Keratinocyte (primary cell): ENCODE measurements at regions not wholly inside any gene's neighbourhood (a gene's known extent, or its start where the extent isn't known, plus 50 kb on each side); places are given as distances from the start of the nearest gene placed in this dataset.

Source experiments
- DNase-seq: peaks from one replicate; pipeline ENCODE4 v3.0.0-alpha.2; 2011; ENCODE audit warnings: low read depth, missing footprints, low spot score
- FAIRE-seq: peaks from 2 replicates; lab custom pipeline; 2011; peaks lifted over from hg19 to GRCh38; lab: Jason Lieb, UNC
- H2AFZ ChIP-seq: 2 replicates; pipeline ENCODE4 v1.6.0; 2012; ENCODE audit warnings: low read length, control low read depth, inconsistent platforms; ENCODE audit not compliant: control insufficient read depth
- H3K27ac ChIP-seq: 2 replicates; pipeline ENCODE4 v1.5.1; 2011; ENCODE audit warnings: low read length; ENCODE audit not compliant: control insufficient read depth, insufficient read depth
- H3K27me3 ChIP-seq: 3 replicates; pipeline ENCODE4 v1.6.0; 2011; ENCODE audit warnings: low read length; ENCODE audit not compliant: control insufficient read depth, insufficient read depth; ENCODE audit errors: extremely low read depth
- H3K36me3 ChIP-seq, 2 experiments: 2 replicates in 1 of 2; 3 replicates in 1 of 2; pipeline ENCODE4 v1.5.1; 2011; ENCODE audit warnings: low read length in 2 of 2, mild to moderate bottlenecking in 1 of 2; ENCODE audit not compliant: control insufficient read depth in 2 of 2, insufficient read depth in 2 of 2; ENCODE audit errors: extremely low read depth in 1 of 2
- H3K4me1 ChIP-seq: 3 replicates; pipeline ENCODE4 v1.5.1; 2011; ENCODE audit warnings: low read length; ENCODE audit not compliant: control insufficient read depth, insufficient read depth; ENCODE audit errors: extremely low read depth
- H3K4me2 ChIP-seq: 3 replicates; pipeline ENCODE4 v1.6.0; 2011; ENCODE audit warnings: low read depth, low read length; ENCODE audit not compliant: control insufficient read depth, insufficient read depth; ENCODE audit errors: extremely low read depth
- H3K4me3 ChIP-seq, 3 experiments: fragments of 200-600 bp in 1 of 3; sonication (generic) in 1 of 3; 2 replicates in 2 of 3; 3 replicates in 1 of 3; pipeline ENCODE4 v1.5.1; 2011 to 2016; ENCODE audit warnings: low read length in 3 of 3, mild to moderate bottlenecking in 3 of 3, control low read depth in 2 of 3, inconsistent platforms in 1 of 3, low read depth in 1 of 3, mixed read lengths in 1 of 3, mixed run types in 1 of 3, moderate library complexity in 1 of 3; ENCODE audit not compliant: control insufficient read depth in 2 of 3, insufficient read depth in 2 of 3; ENCODE audit errors: extremely low read depth in 1 of 3
- H3K79me2 ChIP-seq: 2 replicates; pipeline ENCODE4 v1.6.0; 2012; ENCODE audit warnings: low read length; ENCODE audit not compliant: control insufficient read depth, insufficient read depth
- H3K9ac ChIP-seq: 3 replicates; pipeline ENCODE4 v1.6.0; 2011; ENCODE audit warnings: low read length; ENCODE audit not compliant: control insufficient read depth, insufficient read depth; ENCODE audit errors: extremely low read depth
- H3K9me1 ChIP-seq: 3 replicates; pipeline ENCODE4 v1.6.0; 2011; ENCODE audit warnings: low read length; ENCODE audit not compliant: control insufficient read depth, insufficient read depth; ENCODE audit errors: extremely low read depth
- H3K9me3 ChIP-seq: 2 replicates; pipeline ENCODE4 v1.5.1; 2012; ENCODE audit warnings: low read depth, low read length; ENCODE audit not compliant: control insufficient read depth
- H4K20me1 ChIP-seq: 3 replicates; pipeline ENCODE4 v1.6.0; 2011; ENCODE audit warnings: low read length; ENCODE audit not compliant: control insufficient read depth, insufficient read depth; ENCODE audit errors: extremely low read depth
- CTCF ChIP-seq, 3 experiments: IDR thresholded peaks in 1 of 3; conservative IDR thresholded peaks in 1 of 3; optimal IDR thresholded peaks in 1 of 3; 2 replicates in 2 of 3; 3 replicates in 1 of 3; pipeline versions ENCODE3 to v1.5.1; 2011; ENCODE audit warnings: low read length in 3 of 3, mild to moderate bottlenecking in 3 of 3, moderate library complexity in 2 of 3, control low read depth in 1 of 3, inconsistent platforms in 1 of 3; ENCODE audit not compliant: insufficient read depth in 2 of 3; ENCODE audit errors: extremely low read depth in 1 of 3
- EZH2 ChIP-seq: IDR thresholded peaks from one replicate; pipeline ENCODE4 v1.6.1; 2012; ENCODE audit warnings: inconsistent platforms, mild to moderate bottlenecking, low read length, moderate library complexity
- dilution Hi-C: fragments of 300-500 bp; cut with MboI; formaldehyde crosslinking; loops from one replicate; pipeline ENCODE4 v1.7.0; 2020; ENCODE audit warnings: low sequenced_read_pairs; ENCODE audit not compliant: extremely low pct_ligation_motif_present

GRCh38 chr2:2750867-2751714, 420.0 kb upstream of the MYT1L start:
- no peak overlapping the region for H3K4me2 ChIP-seq
- FAIRE-seq = no peak

GRCh38 chr2:2749206-2749598, 418.1 kb upstream of the MYT1L start:
- DNase-seq (no peak), FAIRE-seq (no peak)
- Histone ChIP-seq H3K4me1 (peaks cover 23% of the 10 kb centered on the region), H3K79me2 (no peaks in the 10 kb centered on the region), H3K9me3 (peaks cover 2% of the 10 kb centered on the region), H3K9me1 (no peaks in the 10 kb centered on the region), H2AFZ (no peak overlapping the region), H4K20me1 (no peaks in the 10 kb centered on the region), H3K27me3 (no peaks in the 10 kb centered on the region), H3K4me3 (no peak overlapping the region), H3K4me2 (no peak overlapping the region), H3K36me3 (no peaks in the 10 kb centered on the region), H3K9ac (no peak overlapping the region), H3K27ac (no peak overlapping the region)
- TF ChIP-seq CTCF (optimal IDR thresholded peaks at IDR 0.05 in 1 of 3, IDR thresholded peaks at IDR 0.05 in 1 of 3, conservative IDR thresholded peaks at IDR 0.05 in 1 of 3; ENCODE audit: extremely low read depth in 1 of 3, insufficient read depth in 2 of 3, low read length in 3 of 3) = no peak
- no peak for TF ChIP-seq EZH2
- dilution Hi-C loops = no loop called here

More at GRCh38 chr2:2750867-2751714, 420.0 kb upstream of the MYT1L start:
- no peak for DNase-seq
- H3K9ac ChIP-seq = no peak overlapping the region
- no peak for TF ChIP-seq EZH2
- TF ChIP-seq CTCF (optimal IDR thresholded peaks at IDR 0.05 in 1 of 3, IDR thresholded peaks at IDR 0.05 in 1 of 3, conservative IDR thresholded peaks at IDR 0.05 in 1 of 3; ENCODE audit: extremely low read depth in 1 of 3, insufficient read depth in 2 of 3, low read length in 3 of 3) = no peak
- peaks cover 2% of the 10 kb centered on the region for H3K9me3 ChIP-seq
- no peak overlapping the region for H3K27ac ChIP-seq
- no peak overlapping the region for H3K4me3 ChIP-seq
- H4K20me1 ChIP-seq = no peaks in the 10 kb centered on the region
- no peaks in the 10 kb centered on the region for H3K27me3 ChIP-seq
- no peaks in the 10 kb centered on the region for H3K36me3 ChIP-seq
- no peaks in the 10 kb centered on the region for H3K79me2 ChIP-seq
- H2AFZ ChIP-seq = no peak overlapping the region
- dilution Hi-C loops = no loop called here
- peaks cover 23% of the 10 kb centered on the region for H3K4me1 ChIP-seq
- H3K9me1 ChIP-seq = no peaks in the 10 kb centered on the region
